Hematopoietic multipotent progenitor cell treated with erythropoietin and hydrocortisone succinate and interleukin-3 and kit ligand, for 6 days (in vitro differentiated cells): ENCODE measurements at regions not wholly inside any gene's neighbourhood (a gene's known extent, or its start where the extent isn't known, plus 50 kb on each side); places are given as distances from the start of the nearest gene placed in this dataset.
"Not testable (repeated sequence)": the region's sequence is repeated elsewhere in the genome, so short reads cannot be mapped to it uniquely, and the experiment has no call there.

Experiments used
- DNase-seq: peaks from one replicate; pipeline ENCODE4 v3.0.0-alpha.2; 2015

DNA sequence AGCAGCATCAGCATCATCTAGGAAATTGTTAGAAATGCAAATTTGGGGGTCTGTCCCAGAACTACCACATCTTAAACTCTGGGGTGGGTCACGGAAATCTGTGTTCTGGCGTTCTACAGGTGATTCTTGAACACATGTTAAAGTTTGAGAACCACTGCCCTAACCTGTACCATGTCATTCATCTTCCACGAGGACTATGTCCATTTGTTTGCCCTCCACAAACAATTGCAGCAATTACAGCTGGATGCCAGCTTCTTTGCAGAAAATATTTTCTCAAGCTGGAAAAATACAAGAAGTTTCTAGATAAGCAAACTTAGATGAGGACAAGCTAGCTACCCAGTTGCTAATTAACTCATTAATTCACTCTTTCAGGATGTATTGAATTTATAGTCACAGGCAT is 54.1 kb downstream of the MAFB start:
- DNase-seq, result no peak

DNA sequence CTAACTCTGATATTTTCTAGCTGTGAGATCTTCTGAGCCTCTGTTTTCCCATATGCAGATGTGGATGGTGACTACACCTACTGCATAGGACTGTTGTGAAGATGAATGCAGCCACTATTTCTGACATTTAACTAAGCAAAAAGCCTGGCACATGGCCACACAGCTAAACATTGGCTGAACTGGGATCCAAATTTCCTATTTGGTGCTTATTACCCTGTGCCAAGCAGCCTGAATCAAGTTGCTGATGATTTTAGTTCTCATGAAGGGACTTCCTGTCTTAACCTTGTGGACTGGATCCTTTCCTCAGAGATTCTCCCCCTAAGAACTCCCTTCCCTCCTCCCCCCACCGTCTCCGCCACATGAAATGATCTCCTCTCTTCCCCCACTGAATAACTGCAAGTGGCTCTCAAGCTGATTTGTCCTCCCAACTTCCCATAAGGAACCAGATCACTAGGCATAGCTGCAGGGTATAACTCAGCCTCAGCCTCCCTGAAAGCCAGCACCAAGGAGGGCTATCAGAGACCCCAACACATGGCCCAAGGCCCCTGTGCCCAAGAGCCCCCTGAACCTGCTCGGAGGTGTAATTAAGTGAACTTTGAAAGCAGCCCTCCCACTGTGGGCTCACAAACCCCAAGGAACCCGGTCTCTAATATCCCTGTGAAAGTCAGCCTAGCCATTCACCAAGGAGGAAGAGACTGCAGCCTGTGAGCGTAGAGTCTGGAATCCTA is 55.7 kb downstream of the MAFB start:
- no peak for DNase-seq

DNA sequence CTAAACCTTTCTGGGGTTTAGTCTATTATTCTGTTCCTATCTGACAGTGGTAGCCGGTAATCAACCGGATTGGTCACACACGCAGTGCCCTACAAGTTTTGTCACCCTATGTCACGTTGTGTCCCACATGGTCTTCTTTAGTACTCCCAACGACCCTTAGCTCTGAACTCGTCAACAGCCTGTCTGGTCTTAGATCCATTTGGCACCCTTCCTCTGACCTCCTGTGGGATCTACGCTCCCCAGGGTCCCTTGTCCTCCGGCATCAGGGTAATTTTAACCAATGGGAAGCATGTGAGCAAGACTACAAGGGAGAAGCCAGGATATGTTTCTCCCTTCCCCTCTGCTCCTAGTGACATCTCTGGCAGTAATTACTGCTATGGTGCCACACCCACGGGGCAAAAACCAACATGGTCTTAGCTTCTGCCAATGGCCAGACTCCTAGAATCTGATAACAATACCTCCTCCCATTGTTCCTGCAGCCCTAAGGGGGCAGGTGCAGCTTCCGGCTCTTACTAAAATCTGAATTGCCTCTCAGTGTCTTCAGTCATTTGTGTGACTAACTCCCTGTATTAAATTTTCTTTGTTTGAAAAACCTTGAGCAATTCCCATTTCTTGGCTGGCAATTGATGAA is 56.6 kb downstream of the MAFB start:
- DNase-seq, result no peak

DNA sequence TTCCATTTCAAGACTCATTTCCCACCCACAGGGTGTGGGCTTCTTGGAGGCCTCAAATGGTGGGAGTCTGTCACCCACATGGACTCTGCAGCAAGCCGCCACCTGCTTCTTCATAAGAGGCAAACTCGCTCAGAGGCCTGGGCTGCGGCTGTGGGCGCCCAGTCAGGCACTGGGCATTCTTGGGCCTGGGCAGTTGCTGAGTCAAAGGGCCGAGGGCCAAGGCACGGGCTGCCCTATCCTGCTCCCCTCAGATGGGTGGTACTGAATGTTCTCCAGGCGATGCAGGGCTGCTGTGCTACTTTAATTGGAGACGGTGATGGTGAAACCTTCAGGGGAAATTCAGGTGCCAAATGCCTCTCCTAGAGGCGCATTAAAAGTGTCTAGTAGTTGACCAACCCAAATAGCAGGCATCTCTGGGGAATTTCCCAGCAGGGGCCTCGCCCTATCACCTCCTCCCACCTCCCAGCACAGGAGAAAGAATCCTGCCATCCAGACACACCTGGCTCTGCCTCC is 57.9 kb downstream of the MAFB start:
- DNase-seq, result no peak

DNA sequence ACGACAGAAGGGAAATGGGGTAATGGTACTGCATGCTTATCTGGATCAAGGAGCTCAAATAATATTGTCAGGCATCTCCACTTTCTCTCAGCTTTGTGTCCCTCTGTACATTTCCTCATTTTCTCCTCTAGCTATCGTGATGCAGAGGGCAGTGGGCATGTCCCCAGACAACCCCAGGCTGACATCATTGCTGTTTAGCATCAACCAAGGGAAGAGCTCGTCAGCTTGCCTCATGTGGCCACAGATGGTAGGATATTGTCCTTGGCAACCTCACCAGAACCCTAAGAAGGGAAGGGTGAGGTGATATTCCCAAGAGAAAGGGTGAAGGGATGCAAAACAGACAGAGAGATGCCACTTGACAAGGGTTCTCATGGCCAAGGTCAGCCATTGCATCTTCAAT is 58.3 kb downstream of the MAFB start:
- DNase-seq, result no peak

DNA sequence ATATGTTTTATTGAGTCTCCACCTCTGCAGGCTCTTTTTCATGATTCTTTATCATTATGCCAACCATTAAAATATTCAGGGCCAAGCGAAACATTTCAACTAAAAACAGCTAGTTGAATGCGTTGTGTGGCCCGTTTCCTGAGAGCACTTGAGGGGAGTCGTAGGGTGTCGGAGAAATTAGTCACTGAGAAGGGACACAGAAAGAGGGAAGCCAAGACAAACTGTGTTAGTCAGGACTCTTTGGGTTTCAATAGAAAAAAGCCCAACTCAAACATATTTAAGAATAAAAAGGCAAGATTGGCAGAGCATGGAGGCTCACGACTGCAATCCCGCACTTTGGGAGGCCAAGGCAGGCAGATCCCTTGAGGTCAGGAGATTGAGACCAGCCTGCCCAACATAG is 58.9 kb downstream of the MAFB start:
- DNase-seq, result no peak

DNA sequence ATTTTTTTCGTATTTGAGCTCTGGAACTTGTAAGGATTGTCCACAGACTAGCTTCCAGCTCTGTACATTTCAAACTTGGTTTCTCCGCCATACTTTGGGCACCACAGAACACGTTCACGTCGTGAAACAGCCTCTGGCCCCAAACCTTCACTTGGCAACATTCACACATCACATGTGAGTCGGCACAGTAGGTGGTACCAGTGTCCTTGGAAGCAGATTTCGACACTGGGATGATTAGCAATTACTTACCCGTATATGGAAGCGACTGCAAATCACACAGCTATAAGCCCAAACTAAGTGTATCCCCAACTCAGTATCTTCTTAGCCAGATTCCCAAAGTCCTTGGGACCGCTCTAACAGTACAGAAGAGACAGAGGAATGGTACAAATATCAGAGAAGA is 60.2 kb downstream of the MAFB start:
- no peak for DNase-seq

DNA sequence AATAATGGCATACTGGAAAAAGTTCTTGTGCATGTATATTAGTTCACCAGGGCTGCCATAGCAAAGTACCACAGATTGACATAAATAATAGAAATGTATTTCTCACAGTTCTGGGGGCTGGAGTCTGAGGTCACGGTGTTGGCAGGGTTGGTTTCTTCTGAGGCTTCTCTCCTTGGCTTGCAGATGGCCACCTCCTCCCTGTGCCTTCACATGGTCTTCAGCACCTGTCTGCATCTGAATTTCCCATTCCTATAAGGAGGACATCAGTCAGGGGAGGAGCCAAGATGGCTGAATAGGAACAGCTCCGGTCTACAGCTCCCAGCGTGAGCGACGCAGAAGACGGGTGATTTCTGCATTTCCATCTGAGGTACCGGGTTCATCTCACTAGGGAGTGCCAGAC is 70.0 kb downstream of the MAFB start:
- DNase-seq, result not testable (repeated sequence)

DNA sequence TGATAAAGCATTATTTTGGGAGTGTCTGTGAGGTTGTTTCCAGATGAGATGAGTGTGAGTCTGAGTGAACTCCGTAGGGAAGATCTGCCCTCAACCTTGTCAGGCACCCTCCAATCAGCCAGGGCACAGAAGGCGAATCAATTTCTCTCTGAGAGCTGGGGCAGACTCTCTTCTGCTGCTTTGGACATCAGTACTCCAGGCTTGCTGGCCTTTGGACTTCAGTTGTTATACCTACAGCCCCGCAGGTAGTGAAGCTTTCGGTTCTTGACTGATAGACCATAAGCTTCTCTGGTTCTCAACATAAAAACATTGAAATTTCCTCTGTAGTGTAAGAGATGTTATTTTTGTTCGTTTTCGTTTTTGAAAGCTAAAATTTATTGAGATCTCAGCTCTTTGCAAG is 71.4 kb downstream of the MAFB start:
- no peak for DNase-seq

DNA sequence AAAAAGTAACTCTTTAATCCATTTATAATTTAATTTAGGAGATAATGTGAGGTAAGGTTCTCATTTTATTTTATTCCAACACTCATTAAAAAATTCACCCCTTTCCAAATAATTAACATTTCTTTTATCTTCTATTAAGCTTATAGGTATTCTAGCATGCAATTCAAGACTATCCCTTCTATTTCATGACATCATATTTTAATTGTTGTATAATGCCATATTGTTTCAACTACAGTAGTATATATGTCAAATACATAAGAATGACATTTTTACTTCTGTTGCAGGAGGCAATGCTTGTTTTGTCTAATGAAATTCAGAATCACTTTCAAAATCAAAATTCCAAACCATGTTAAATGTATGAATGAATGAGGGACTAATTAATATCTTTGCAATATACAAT is 76.2 kb downstream of the MAFB start:
- no peak for DNase-seq

DNA sequence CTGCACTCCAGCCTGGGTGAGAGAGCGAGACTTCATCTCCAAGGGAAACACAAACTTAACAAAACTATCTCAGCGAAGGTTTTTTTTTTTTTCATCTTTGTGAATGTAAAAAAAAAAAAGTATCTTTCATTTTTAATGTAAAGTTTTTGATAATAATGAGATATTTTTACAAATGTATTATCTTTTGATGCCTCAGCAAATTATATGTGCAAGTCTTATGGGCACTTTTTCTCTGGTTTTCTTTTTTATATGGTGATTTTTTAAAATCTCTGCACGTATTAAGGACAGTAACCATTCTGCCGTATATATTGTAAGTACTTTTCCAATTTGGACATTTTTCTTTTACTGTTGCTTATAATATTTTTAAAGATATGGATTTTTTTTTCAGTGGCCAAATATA is 76.8 kb downstream of the MAFB start:
- no peak for DNase-seq

DNA sequence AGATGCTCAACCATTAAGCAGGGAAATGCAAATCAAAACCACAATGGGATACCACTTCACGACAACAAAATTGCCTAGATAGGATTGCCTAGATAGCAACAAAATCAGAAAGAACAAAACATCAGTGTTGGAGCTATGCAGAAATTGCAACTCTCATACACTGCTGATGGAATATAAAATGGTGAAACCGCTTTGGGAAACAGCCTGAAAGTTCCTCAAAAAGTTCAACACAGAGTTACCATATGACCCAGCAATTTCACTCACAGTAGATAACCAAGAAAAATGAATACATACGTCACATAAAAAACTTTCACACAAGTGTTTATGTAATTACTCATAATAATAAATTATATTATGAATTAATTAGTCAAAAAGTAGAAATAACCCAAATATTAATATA is 78.3 kb downstream of the MAFB start:
- DNase-seq, result no peak

DNA sequence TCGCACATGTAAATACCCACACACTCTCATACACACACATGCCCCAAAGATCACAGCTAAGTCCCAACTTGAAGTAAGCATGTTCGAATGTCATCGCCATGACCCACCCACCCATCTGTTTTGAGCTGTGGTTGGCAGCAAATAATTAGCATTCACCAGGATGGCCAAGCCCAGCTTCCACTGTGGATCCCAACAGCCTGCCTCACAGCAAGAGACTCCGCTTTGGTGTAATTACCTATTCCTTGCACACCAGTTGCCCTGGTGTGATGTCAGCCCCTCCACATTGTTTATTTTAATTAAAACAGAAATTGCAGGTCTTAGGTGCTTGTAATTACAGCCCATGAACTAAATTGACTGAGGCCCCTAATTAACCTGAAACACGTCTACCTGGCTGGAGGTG is 81.1 kb downstream of the MAFB start:
- DNase-seq, result no peak

DNA sequence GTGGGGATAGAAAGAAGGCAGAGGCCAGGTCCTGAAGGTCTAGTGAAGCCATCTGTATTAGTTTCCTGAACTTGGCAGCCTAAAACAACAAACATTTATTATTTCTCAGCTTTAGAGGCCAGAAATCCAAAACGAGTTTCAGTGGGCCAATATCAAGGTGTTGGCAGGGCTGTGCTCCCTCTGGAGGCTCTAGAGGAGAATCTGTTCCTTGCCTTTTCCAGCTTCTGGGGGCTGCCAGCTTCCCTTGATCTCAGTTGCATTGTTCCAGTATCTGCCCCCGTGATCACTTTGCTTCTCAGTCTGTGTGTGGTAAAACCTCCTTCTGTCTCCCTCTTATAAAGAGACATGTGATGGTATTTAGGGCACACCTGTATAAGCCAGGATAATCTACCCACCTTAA is 82.4 kb downstream of the MAFB start:
- DNase-seq, result no peak

DNA sequence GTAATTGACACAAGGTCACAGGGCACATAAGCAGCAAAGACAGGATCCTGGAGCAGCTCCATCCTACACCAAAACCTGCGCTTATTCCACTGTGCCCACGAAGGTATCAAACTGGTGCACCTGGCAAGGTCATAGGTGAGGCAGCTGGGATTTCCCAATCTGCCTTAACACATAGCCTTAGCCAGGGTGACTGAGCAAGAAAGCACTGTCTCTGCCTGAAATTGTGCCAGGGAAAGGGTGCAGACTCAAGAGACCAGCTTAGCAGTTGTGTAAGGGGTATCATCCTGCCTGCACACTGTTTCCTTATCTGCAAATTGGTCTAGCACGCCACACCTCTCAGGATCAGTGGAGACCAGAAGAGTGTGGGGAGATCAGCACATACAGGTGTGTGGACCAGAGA is 82.8 kb downstream of the MAFB start:
- no peak for DNase-seq

DNA sequence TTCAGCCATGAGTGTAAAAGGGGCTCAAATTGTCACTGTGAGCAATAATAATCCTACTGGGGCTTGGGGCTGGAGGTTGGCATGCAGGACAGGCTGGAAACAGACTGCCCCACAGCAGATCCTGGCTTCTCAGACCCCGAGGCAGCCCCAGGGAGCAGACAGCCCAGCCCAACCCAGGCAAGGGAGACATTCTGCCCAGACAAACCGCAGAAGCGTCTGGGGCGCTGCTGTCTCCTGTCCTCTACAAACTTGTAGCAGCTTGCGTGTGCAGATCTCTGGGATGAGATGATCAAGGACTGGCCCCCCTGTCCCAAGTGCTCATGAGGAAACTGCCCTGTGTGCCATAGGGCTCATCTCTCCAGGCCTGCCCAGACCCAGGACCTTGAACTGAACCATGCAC is 84.6 kb downstream of the MAFB start:
- DNase-seq, result no peak

DNA sequence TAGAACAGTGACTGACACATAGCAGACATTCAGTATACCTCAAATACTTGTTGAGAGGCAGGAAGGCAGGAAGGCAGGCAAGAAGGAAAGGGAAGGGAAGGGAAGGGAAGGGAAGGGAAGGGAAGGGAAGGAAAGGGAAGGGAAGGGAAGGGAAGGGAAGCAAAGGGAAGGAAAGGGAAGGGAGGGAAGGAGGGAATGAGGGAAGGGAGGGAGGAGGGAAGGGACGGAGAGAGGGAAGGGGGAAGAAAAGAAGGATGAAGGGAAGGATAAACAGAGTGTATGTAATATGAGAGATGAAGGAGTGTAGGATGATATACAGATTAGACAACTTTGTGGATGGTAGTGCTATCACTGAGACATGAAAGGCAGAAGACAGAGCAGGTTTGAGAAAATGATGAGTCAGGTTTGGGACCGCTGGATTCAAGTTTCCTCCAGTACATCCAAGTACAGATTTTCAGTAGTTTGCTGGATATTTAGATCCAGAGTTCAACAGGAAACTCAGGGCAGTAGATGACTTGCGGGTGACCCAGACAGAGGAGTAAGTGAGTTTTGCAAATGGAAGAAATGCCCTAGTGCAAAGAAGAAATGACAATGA is 85.9 kb downstream of the MAFB start:
- DNase-seq, result no peak

DNA sequence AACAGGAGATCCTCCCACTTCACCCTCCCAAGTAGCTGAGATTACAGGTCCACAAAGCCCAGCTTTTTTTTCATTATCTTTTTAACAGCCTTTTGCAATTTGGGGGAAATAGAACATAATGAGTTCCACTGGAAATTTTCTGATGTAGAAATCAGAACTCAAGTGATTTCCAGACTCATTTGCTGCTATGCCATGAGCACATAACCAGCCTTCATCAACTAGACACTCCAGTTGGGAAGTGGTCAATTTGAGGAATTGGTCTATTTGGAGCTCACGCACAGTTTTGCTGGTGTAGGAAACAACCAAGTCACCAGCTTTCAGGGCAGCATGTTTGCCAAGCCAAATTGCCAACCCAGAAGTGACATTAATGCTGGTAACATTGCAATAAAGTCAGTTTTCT is 86.7 kb downstream of the MAFB start:
- DNase-seq, result no peak

DNA sequence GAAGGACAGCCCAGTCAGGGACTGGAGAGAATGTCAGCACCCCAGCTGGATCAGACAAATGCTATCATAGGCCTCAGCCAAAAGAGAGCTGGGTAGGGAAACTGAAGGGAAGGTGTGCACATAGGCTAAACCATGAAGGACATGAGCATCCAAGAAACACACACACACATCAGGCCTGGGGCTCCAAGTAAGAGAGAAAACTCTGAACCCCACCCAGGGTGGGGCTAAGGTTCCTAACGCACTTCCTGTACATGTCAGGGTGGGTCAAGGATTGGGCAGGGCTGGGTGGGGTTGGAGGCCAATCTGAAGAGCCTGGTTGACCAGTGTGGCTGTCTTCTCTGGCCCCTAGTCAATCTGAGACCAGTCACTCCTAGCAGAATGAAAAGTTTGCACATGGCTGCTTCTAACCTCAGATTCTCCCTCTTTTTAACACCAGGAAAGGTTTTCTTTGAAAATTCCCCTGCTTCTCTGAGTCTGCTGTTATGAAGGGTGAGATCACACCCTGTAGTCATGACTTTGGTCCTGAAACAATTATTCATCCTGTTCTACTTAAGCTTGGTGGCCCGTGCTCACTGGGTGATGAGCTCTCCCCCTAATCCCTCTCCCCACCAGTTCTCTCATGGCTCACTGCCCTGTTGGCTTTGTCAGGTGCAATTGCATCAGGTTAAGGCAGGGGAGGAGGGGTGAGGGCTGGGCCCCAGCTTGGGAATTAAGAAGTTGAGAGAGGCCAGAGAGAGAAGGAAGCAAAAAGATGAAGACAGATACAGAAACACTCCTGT is 88.4 kb downstream of the MAFB start:
- no peak for DNase-seq

DNA sequence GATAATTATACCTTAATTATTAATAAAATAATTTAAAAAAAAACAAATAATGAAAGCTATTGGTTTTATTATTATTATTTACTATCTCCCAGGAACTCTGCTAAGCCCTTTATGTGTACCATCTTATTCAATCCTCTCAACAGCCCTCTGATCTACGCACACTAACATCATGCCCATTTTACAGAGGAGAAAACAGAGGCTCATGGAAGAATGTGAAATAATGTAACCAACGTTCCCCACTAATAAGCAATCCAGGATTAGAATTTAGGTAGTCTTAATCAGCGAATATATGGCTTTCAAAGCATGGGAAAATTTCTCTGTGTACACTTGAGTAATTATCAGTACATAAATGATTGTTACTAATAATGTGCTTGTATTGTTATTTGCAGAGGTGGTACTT is 89.0 kb downstream of the MAFB start:
- DNase-seq, result no peak

DNA sequence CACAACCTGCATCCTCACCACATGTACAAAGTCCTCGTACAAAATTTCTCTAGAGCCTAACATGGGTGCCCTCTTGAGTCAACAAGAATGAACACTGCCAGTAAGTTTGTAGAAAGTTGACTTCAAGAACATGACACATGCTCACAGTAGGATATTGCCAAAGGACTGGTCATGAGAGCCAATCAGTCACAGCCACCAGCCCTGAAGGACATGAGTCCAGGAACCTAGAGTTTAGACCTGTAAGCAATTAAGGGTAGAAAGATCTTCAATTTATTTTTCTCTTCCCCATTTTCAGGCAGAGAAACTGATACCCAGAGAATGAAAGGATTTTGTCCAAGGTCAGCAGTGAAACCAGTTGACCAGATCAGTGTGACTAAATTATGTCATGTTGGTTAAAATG is 96.1 kb downstream of the MAFB start:
- DNase-seq, result no peak

DNA sequence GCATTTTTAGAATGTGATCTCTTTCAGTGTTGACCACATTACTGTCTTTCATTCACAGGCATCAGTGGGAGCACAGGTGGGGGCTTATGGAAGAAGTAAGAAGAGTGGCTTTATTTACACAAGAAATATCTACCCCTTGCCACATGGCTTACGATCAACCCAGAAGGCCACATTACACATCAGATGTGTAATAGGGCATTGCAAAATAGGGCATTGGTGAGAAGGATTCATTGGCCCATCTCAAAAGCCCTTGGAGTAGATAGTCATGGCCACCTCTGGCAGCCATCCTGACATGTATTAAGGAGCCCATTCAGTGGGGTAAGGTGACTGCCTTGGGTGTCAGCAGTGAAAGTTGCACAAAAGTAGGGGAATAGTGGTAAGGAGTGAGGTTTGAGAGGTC is 97.5 kb downstream of the MAFB start:
- no peak for DNase-seq

DNA sequence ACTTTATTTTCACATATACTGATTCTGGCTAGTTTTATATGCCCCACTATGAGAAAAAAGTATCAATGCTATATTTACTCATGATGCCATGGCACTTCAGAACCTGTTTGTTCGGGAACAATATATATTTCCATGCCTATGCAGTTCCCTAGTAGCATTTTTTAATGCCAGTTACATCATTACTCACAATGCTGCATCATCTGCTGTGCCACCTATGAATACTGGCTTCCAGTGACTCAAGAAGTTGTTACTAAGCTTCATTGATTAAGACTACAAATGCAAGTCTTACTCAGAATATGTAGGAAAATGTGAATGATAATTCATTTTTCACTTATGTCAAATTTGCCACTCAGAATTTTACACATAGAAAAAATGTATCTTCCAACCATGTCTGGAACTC is 97.9 kb downstream of the MAFB start:
- no peak for DNase-seq

DNA sequence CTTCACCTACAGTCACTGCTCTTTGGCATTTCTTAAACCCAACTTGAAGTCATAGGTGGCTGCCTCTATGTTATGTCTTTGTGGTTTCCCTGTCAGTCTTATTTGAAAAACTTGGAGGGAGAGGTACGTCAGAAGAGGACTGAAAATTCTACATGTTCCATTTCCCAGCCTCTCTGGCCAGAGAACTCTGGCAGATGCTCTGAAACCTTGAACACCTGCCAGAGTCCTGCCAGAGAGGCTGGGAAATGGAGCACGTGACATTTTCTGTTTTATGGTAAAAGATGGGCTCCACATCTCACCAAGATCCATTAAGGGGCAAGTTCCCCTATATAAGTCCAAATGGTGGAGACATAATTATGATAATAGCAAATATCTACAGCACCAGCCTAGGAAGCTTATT is 99.5 kb downstream of the MAFB start:
- no peak for DNase-seq
